GM19455 (cell line): ENCODE measurements at regions not wholly inside any gene's neighbourhood (a gene's known extent, or its start where the extent isn't known, plus 50 kb on each side); places are given as distances from the start of the nearest gene placed in this dataset.
"Not testable (repeated sequence)": the region's sequence is repeated elsewhere in the genome, so short reads cannot be mapped to it uniquely, and the experiment has no call there.

Source experiments
- ATAC-seq: cut with Tn5 transposase; IDR thresholded peaks from one replicate; pipeline ENCODE4 v1.9.1; 2021; ENCODE audit not compliant: unreplicated experiment

DNA sequence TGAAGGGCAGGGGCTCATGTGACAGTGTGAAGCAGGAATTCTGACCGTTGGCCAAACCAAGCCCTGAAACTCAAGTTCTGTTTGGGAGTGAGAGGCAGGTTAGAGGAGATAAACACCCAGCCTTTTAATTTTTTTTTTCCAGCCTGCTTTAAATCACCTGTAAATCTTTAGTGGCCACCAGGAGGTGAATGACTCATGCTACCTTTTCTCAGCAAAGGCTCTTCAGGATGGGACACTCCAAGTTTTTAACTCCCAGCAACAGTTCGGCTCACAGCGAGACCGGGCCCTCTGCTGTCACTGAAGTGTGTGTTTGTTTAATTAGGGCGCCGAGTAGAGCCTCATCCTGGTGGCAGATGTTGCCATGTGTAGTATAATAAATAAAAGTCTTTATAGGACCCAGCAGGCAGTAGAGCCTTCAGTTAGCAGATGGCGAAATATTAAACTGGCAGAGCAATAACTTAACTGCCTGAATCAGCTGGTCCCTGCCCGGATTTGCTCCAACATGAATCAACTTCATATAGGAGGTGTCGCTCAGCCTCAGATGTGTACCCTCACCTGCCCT lies 180.3 kb downstream of the NPIPA7 start:
- ATAC-seq = not testable (repeated sequence)

DNA sequence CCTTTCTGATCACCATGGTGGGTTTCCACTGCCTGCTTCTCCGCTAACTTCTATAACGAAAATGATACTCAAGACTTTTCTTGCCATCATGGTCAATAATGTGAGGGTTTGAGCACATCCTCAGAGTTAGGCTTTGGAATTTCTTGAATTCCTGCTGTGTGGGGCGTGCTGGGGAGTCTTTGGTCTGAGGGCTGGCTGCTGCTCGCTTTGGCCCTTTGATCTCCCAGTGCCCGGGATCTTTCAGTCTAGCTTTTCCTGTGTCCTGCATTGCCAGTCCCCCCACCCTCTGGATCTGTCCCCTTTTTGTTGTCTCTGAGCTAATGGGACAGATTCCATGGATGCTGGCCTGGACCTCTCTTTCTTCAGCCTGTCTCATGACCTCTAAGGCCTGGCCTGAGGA lies 182.6 kb downstream of the NPIPA7 start:
- ATAC-seq = not testable (repeated sequence)

DNA sequence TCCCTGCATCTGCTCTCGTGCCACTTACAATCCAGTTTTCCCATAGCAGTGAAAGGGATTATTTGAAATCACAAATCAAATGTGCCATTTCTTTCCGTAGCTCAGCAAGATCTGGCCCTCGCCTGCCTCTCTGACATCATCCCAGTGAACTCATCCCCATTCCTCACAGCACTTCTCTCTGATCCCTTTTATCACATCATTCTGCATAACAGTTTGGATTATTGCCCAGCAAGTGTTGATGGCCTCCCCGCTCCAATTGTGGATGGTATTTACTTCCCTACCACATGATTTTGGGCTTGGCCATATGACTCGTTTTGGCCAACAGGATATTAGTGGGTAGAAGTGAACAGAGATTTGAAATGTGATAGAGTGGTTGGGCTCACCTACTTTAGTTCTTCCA lies 185.0 kb downstream of the NPIPA7 start:
- ATAC-seq = not testable (repeated sequence)

DNA sequence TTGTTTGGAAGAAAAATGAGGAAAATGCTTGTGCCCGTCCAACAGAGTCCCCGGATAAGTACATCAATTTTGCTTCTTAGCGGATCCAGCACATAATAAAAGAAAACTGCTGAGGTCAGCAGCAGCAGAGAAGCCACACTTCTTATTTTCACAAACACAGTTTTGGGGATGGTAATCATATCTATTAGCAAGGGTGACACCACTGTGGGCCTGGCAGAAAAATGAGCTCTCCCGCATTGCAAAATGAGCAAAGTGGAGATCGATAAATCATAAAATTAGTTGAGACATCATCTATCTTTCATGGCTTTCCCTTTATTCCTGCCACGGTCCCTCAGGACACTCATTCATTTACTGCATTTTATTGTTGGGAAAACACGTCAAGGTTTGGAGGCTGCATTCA lies 186.4 kb downstream of the NPIPA7 start:
- ATAC-seq = not testable (repeated sequence)

DNA sequence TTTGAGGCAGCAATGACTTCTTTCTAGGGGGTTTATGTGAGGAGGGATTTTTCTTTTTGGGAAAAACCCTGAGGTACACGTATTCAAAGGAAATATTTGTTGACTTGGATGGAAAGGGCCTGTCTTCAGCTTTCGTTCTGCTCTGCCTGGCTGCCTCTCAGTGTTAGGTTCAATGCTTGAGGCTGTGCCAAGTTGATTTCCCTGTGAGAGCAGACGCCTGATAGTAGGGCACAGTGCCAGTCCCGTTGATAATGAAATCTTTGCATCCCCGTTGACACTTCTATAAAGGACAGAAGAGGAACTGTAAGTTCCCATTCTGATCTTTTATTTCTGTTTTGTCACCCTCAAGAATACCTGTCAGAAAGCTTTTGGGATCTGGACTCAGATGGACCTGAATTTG lies 191.1 kb downstream of the NPIPA7 start:
- not testable (repeated sequence) for ATAC-seq

DNA sequence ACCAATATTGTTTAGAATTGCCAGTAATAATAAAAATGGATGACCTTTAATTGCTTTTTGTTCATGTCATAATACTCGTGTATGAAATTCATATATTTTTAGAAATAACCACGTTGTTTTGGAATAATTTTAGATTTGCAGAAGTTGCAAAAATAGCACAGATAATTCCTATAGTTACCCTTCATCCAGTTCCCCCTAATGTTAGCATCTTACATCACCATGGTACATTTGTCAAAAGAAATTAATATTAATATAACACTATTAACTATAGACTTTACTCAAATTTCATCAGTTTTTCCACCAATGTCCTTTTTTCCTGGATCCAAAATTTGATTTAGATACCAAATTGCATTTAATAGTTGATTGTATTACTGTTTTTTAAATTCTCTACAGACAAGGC lies 191.9 kb downstream of the NPIPA7 start:
- not testable (repeated sequence) for ATAC-seq

DNA sequence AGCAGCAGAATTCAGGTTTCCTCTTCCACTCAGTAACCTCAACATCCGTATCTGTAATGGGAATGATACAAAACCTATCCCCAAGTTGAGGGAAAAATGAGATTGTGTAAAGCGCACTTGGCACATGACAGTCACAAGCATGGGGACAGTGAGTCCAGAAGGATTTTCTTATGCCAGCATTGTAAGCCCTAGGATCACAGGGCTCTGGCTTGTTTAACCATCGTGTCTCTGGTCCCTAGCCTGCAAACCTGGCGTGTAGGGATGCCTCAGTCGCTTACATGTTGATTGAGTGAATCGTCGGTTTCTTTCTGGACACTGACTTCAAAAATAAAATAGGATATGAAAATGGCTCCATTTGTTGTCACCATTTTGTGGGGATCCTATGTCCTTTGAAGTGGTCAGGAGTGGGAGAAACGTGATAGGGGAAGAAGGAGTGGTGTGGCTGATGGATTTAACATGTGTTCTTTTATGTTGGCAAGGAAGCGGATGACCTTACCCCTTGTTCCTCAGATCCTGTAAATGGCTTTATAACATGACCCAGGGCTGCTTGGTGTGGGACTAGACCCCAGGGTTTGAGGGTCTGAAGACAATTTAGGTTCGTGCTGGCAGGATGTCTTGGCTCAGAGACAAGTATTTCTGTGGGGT lies 193.3 kb downstream of the NPIPA7 start:
- ATAC-seq = not testable (repeated sequence)

DNA sequence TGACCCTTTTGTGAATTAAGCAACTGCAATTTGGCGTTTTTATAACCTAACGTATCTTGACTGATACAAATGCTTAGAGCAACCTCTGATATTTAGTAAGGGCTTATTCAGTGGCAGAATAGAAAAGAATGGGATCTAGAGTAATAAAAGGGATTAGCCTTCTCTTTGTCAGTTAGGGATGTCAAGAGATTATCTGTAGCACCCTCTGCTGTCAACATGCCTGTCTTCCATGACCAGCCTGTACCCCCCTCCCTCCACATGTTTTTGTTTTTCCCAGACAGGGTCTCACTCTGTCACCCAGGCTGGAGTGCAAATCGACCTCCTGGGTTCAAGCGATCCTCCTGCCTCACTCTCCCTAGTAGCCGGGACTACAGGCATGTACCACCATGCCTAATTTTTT lies 198.1 kb downstream of the NPIPA7 start:
- ATAC-seq = not testable (repeated sequence)

DNA sequence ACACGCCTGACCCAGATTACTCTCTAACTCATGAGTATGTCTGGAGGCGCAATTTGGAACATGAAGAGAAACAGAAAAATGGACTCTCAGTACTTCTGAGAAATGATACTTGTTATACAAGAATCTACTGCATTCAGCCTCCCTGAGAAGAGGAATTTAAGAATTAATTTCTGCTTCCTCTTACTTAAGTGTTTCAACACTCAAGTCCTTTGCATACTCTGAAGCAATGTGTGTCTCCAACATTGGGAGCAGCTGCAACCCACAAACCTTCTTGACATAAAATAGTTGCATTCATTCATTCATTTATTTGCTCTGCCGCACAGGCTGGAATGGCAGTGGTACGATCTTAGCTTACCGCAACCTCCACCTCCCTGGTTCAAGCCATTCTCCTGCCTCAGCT lies 199.8 kb downstream of the NPIPA7 start:
- no peak for ATAC-seq

DNA sequence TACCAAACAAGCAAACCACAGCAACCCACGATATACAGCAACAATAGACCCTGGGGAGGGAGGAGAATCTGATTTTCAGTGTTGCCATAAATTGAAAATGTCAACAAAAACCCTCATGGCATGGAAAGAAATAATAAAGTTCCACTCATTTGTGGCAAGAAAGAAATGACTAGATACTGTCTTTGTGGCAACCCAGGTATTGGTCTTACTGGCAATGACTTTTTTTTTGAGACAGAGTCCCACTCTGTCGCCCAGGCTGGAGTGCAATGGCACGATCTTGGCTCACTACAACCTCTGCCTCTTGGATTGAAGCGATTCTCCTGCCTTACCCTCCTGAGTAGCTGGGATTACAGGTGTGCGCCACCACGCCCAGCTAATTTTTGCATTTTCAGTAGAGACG lies 204.0 kb downstream of the NPIPA7 start:
- not testable (repeated sequence) for ATAC-seq

DNA sequence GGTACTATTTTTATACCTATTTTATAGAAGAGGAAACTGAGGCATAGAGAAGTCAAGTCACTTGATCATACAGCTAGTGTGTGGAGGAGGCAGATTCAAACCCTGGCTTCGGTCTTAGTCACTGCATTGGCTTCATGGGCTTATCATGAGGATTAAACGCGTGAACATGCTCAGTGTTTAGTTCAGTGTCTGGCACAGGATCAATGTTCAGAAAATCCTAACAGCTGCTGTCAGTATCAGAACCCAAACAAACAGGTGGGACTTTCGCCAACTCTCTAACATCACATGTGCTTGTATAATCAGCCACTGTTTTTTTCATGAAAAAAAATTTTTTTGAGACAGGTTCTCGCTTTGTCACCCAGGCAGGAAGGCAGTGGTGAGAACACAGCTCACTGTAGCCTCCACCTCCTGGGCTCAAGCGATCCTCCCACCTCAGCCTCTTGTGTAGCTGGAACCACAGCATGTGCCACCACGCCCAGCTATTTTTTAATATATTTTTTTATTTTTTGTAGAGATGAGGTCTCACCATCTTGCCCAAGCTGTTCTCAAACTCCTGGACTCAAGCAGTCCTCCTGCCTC lies 207.2 kb downstream of the NPIPA7 start:
- ATAC-seq = not testable (repeated sequence)

DNA sequence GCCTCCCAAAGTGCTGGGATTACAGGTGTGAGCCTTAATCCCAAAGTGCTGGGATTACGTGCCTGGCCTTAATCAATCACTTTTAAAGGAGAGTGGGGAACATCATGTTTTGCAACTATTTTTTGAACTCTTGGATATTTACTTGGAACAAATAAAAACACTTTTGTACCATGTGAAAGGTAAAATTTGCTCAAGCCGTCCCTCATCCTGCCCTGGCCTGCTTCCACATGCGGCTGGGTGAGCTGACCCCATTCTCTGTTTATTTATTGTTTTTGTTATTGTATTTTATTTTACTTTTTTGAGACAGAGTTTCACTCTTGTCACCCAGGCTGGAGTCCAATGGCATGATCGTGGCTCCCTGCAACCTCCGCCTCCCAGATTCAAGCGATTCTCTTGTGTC lies 208.0 kb downstream of the NPIPA7 start:
- ATAC-seq = not testable (repeated sequence)

DNA sequence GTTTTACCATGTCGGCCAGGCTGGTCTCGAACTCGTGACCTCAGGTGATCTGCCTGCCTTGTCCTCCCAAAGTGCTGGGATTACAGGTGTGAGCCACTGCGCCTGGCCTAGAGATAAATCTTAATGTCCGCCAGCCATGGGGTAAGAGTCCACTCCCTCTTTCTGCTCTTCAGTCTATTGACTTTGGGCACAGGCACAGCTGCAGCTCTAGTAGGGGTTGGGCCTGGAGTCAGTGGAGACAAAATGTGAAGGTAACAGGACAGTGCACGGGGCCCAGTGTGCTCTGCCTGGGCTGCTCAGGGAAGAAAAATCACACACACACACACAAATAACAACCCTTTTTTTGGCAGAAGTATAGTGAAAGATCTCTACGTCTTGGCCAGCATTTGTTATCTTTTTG lies 209.5 kb downstream of the NPIPA7 start:
- not testable (repeated sequence) for ATAC-seq

DNA sequence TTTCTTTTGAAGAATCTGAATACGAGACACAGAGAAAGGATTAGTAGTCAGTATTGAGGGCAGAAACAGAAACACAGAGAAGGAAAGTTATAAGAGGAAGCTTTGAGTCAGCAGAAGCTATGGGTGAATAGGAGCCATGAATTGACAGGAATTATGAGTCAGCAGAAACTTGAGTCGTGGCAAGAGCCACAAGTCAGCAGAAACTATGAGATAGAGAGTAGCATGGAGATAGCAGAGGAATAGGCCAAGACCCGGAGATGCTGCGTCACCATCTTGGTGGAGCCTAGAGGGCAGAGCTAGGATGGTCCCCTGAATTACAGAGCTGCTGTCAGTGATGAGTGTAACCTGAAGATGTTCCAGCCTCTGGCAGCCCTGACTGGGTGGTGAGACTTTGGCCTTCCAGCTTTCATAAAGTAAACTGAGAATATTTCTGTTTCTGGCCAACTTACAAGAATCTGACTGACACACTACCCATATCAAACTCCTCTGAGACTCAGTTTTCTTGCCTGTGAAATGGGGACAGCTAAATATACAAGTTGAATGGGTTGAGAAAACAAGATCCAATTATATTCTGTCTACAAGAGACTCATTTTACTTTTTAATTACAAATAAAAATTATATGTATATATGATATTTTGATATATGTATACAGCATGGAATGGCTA lies 211.8 kb downstream of the NPIPA7 start:
- not testable (repeated sequence) for ATAC-seq

DNA sequence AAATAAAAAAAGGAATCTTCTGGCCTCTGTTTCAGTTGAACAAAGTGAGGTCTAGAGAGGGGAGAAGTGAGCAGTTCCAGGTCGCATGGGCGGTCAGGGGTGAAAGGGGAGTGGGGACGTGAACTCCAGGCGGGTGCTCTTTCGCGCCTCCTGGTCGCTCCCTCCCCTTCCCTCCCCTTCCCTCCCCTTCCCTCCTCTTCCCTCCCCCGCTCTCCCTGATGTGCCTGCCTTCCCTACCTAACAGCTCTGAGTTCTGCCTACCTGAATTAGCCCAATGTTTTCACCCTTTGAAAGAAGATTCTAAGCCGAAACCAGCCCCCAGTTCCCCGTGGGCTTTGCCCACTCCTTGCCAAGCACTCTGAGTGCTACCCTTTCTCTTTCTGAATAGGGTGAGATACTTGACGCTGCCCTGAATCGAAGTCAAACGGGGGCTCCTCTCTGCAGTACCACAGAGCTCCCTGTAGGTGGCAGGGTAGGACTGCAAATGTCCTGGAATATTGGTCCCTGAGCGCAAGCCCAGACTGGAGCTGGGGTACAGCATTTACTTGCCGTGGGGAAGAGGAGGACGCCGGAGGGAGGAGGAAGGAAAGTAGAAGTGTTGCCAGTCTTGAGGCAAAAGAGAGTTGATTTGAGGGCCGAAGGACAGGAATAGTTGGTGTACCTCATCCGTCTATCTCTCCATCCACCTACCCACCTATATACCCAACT lies 214.4 kb downstream of the NPIPA7 start:
- ATAC-seq = peak; percentile 54

DNA sequence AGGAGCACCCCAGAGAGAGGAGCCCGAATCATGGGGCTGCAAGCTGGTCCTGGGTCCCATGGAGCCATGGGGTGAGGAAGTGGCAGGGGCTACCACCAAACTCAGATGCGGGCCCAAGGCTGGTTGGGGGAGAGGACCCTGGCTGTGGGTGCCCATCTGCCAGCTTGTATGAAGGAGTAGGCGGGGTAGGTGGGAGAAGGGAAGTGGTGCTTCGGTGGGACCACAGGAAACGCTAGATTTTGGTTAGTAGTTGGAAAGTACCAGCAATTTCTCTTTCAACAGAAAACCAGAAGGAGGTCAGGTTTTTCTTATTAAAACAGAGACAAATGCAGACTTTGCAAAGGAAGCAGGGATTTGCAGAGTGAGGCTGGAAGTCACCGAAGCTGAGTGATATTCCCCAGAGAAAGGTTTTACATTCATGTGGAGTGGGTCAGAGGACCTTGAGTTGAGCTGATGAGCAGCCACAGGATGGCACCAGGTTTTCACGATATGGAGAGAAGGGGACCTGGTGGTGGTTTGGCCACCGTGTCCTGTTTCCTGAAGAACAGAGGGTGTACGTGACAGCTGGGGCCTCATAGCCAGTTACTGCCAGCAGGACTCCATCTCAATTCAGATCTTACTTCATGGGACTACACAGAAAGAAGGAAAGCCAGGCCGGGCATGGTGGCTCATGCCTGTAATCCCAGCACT lies 216.2 kb downstream of the NPIPA7 start:
- not testable (repeated sequence) for ATAC-seq

DNA sequence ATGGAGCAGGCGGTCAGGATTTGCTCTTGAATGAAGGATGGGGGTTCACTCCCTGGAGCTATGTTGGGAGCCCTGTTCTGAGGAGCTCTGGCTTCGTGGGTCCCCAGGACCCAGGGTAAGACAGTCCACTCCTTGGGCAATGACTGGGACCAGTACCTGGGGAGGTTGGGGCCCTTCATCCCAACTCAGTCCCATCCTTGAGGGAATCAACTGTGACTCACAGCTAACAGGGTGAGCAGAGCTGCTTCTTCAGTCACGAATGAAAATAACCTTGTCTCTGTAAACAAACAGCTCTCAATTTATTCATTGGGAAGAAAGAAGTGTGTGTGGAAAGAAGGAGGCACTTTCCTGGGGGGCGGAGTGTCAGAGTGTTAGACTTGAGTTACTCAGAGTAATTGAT lies 222.3 kb downstream of the NPIPA7 start:
- not testable (repeated sequence) for ATAC-seq

DNA sequence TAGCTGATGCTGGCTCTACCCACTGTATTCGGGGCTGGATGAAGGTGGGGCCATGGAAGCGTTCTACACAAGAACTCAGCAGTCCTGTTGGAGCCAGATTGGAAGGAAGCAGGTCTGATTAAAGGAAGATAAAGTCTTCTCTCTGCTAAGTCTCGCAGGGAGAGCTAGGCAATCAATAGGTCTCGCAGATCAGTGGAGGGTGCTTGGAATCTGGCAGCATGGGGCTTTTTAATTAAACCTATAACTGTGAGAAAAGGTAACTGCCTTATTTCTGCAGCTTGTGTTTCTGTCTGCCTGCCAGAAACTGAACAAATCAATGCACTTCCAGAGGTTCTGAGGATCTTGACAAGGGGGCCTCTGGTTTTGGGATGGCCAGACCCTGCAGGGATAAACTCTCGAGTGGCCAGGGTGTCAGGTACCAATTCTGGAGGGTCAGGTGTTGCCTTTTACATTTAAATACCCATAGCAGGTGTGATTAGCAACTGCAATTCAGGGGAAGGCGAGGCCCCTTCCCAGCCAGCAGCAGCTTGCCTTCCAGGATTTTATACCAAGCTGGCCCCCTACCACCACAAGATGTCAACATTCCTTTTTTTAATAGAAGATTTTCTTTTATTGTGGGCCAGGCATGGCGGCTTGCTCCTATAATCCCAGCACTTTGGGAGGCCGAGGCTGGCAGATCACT lies 228.6 kb downstream of the NPIPA7 start:
- not testable (repeated sequence) for ATAC-seq

DNA sequence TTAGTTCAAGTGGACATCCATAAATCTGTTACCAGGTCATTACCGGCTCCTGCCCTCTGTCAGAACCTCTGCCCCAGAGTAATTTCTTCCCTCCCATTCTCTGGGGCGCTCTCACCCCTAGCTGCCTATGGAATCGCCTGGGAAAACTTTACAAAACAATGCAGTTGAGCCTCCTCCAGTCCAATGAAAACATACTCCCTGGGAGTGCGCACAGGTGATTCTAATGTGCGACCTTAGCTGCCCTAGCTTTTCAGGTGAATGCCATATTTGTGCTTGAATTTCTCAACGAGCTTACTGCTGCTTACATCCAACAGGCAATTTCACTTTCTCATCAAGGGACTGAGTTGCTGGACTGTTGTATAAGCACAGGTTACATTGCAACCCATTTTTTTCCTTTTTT lies 230.7 kb downstream of the NPIPA7 start:
- not testable (repeated sequence) for ATAC-seq

DNA sequence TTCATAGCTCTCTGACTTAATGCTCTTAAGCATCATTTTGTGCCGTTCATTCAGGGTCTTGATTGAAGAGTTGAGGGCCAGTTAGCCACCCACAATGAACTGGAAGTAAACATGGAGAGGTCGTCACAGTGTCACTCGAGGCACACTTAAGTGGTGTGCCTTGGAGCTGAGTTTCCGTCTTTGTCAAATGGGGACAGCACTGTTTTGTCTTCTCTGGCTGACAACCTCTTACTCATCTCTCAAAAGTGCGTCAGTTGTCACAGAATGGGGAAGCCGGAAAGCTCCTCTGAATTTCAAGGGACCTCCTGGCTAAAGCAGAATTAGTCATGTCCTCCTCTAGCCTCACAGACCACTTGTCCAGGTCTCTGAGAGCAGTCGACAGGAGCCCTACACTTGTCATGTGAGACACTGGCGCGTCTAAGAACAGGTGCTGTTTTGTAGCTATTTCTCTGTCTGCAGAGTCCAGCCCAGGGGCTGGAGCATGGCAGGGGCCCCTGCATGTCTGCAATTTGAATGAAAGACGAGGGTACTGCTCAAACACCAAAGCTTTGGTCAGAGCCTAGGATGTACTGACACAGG lies 231.5 kb downstream of the NPIPA7 start:
- not testable (repeated sequence) for ATAC-seq
